ENCODE measurements at regions not wholly inside any gene's neighbourhood (a gene's known extent, or its start where the extent isn't known, plus 50 kb on each side); places are given as distances from the start of the nearest gene placed in this dataset.

DNA sequence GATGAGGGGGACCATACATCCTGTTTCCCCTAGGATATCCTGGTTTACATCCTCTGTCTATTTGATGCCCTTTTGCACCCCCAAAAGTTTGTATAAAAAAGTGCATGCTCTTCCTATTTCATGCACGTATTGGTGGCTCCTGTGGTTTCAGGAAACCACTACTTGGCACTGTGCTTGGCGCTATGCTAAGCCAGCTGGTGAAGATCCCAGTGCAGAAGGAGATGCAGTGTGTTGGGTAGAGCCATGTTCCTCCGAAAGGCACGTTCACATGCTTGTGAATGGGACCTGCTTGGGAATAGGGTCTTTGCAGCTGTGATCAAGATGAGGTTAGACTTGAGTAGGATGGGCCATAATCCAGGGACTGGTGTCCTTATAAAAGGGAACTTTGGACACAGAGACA, 419.7 kb downstream of the GALR1 start:
- no peak for TF ChIP-seq YY1 (IDR thresholded peaks at IDR 0.05; ENCODE audit: insufficient read depth, insufficient read length)
- TF ChIP-seq ZNF274 (IDR thresholded peaks at IDR 0.05; ENCODE audit: low read depth, low read length): no peak
- no peak for TF ChIP-seq SUZ12 (IDR thresholded peaks at IDR 0.05; ENCODE audit: extremely low read depth, insufficient read depth, insufficient read length)
